HepG2 (cell line): ENCODE measurements at regions not wholly inside any gene's neighbourhood (a gene's known extent, or its start where the extent isn't known, plus 50 kb on each side); places are given as distances from the start of the nearest gene placed in this dataset.

Source experiments
- ATF4 ChIP-seq, 2 experiments: fragments of 450-650 bp in 1 of 2; sonication (generic) in 1 of 2; formaldehyde crosslinking; IDR thresholded peaks; 2 replicates each; pipeline versions ENCODE4 v1.5.0 to v1.8.0; 2020 to 2022; ENCODE audit warnings: mild to moderate bottlenecking in 1 of 2, missing genetic modification reagents in 1 of 2
- EP300 ChIP-seq, 3 experiments: sonication (generic) in 1 of 3; formaldehyde crosslinking in 1 of 3; IDR thresholded peaks; 2 replicates each; pipeline versions ENCODE4 v1.5.1 to v1.6.1; 2011 to 2020; ENCODE audit warnings: low read depth in 2 of 3, low read length in 2 of 3, borderline replicate concordance in 1 of 3, improper control_type of control experiment in 1 of 3, mild to moderate bottlenecking in 1 of 3, missing genetic modification reagents in 1 of 3, moderate library complexity in 1 of 3
- SOX13 ChIP-seq, 3 experiments: fragments of 450-650 bp in 1 of 3; sonication (generic) in 1 of 3; formaldehyde crosslinking in 1 of 3; IDR thresholded peaks in 2 of 3; conservative IDR thresholded peaks in 1 of 3; 2 replicates each; pipeline versions ENCODE4 v1.5.0 to v1.6.1; 2016 to 2020; ENCODE audit warnings: antibody characterized with exemption in 1 of 3, mild to moderate bottlenecking in 1 of 3, missing compliant biosample characterization in 1 of 3, missing genetic modification reagents in 1 of 3, moderate library complexity in 1 of 3
- ZNF124 ChIP-seq: sonication (generic); formaldehyde crosslinking; IDR thresholded peaks from 2 replicates; pipeline ENCODE4 v1.4.0; 2020; ENCODE audit warnings: missing genetic modification reagents
- ZNF276 ChIP-seq: sonication (generic); formaldehyde crosslinking; IDR thresholded peaks from 2 replicates; pipeline ENCODE4 v1.4.0; 2020; ENCODE audit warnings: mild to moderate bottlenecking, low read depth, missing genetic modification reagents
- ZNF317 ChIP-seq: sonication (generic); formaldehyde crosslinking; IDR thresholded peaks from 2 replicates; pipeline ENCODE4 v1.5.0; 2020; ENCODE audit warnings: mild to moderate bottlenecking, missing genetic modification reagents
- ZNF512B ChIP-seq: sonication (generic); formaldehyde crosslinking; IDR thresholded peaks from 2 replicates; pipeline ENCODE4 v1.5.1; 2020; ENCODE audit warnings: missing genetic modification reagents, mild to moderate bottlenecking, borderline replicate concordance
- ZNF749 ChIP-seq: sonication (generic); formaldehyde crosslinking; IDR thresholded peaks from 2 replicates; pipeline ENCODE4 v1.8.0; 2022; ENCODE audit warnings: mild to moderate bottlenecking, missing genetic modification reagents, moderate library complexity, borderline replicate concordance
- ZNF879 ChIP-seq: sonication (generic); formaldehyde crosslinking; IDR thresholded peaks from 2 replicates; pipeline ENCODE4 v1.8.1; 2023; ENCODE audit warnings: missing genetic modification reagents

- TF ChIP-seq ZNF317 (no peak), ZNF749 (CRISPR knock-in tag) (no peak), ZNF276 (CRISPR knock-in tag) (no peak), ZNF879 (CRISPR knock-in tag) (no peak), SOX13 (IDR thresholded peaks at IDR 0.05) (no peak), SOX13 (CRISPR knock-in tag; conservative IDR thresholded peaks at IDR 0.05 in 1 of 2, IDR thresholded peaks at IDR 0.05 in 1 of 2) (no peak), ATF4 (CRISPR knock-in tag; IDR thresholded peaks at IDR 0.05) (no peak), EP300 (IDR thresholded peaks at IDR 0.05; ENCODE audit: low read depth in 2 of 2, low read length in 2 of 2) (no peak), EP300 (CRISPR knock-in tag; IDR thresholded peaks at IDR 0.05; ENCODE audit: borderline replicate concordance) (no peak), ZNF512B (no peak), ZNF124 (no peak)
These were observed 214.9 kb downstream of the LY86 start for GRCh38 chr6:6803180-6803977.
